Ecto neural progenitor cell (in vitro differentiated cells): ENCODE measurements at regions not wholly inside any gene's neighbourhood (a gene's known extent, or its start where the extent isn't known, plus 50 kb on each side); places are given as distances from the start of the nearest gene placed in this dataset.
"Not testable (repeated sequence)": the region's sequence is repeated elsewhere in the genome, so short reads cannot be mapped to it uniquely, and the experiment has no call there.

Experiments used
- DNase-seq: peaks from one replicate; pipeline ENCODE4 v3.0.0-alpha.2; 2018; ENCODE audit warnings: low spot score

GRCh38 chr2:195352581-195352980 lies 304.4 kb upstream of the SLC39A10 start:
- no peak for DNase-seq

GRCh38 chr2:195343942-195344530 lies 313.0 kb upstream of the SLC39A10 start:
- DNase-seq, result no peak

DNA sequence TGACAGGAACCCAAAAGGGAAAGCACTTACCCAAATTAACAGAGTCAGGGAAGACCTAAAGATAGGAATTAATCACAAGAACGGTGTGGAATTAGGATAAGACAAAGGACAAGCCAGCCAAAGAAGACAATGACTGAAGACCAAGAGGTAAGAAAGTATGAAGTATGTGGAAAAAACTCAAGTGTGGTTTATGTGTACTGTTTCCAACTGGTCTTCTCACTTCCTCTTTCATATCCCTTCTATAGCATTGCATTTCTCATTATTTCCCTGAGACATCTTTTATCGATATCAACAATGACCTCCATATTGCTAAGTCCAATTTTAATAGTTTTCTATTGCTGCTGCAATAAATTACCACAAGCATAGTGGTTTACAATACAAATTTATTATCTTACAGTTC lies 313.5 kb upstream of the SLC39A10 start:
- DNase-seq, result no peak

DNA sequence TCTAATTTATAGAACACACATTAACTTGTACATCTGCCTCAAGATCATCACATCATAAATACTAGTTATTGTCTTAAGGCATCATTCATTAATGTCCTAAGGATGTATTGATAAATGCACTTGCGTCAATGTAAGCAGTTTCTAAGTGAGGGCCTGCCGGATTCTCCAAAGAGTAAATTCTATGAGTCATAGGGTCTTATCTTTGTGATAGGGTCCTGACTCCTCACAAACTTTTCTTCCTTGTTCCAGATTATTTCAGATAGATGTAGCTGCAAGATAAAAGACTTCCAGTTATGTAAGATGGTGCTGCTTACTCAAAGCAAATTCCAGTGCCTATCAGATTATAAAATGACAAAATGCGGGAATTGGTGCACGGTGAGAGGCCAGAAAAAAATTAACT lies 315.0 kb upstream of the SLC39A10 start:
- DNase-seq, result no peak

GRCh38 chr2:195338856-195339255 lies 318.2 kb upstream of the SLC39A10 start:
- DNase-seq, result no peak

DNA sequence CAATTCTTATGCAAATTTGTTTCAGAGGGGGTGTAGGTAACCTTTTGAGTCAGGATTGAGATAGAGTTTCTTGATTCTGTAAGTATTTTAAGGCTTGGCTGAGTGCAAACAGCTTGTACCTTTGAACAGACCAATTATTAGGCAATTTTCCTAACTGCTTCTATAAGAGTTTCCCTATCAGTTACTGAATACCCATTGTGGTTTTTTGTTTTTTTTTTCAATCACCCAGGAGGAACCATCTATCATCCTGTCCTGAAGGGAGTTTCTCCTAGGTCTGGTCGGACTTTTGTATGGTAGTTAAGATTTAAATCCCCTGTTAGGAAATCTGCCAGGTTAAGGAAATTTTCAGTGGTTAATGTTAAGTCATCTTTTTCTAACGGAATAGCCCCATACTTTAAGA lies 319.4 kb upstream of the SLC39A10 start:
- no peak for DNase-seq

DNA sequence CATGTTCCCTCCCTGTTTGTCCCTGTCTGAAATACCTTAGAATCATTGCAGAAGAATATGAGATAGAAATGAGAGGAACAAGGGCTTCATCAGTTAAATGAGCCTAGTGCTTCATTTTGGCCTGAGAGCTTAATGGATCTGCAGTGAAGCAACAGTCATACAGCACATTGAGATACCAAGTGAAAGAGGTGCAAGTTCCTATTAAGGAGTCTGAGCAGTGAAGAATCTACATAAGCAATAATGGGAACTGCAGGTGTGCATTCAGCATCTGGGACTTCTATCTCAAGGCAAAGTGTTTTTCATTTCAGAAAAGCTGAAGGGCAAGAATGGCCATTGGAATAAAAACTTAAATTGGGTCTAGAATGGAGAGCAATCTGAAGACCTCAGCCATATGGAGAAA lies 323.2 kb upstream of the SLC39A10 start:
- DNase-seq, result no peak

- no peak for DNase-seq
Observed at GRCh38 chr2:195331966-195332365, 325.1 kb upstream of the SLC39A10 start.

GRCh38 chr2:195331129-195331528 lies 325.9 kb upstream of the SLC39A10 start:
- DNase-seq, result no peak

DNA sequence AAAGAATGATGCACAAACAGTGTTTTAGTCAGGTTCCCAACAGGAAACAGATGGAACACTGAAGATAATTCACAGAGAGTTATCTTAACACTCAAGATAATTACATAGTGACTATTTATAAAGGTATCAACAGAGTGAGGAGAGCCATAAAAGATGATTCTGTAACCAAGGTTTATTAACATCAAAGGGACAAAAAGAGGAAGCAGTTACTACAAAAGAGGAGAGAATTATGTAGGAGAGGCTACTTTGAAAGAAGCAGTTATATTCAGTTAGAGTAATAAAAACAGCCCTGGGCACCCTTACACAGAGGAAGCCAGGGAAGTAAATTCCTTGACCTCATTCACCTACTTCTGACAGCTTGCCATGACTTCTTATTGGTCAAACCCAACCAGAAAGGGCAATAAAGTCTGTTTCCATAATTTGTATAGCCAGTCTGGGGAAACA lies 326.5 kb upstream of the SLC39A10 start:
- no peak for DNase-seq

- not testable (repeated sequence) for DNase-seq
Observed at GRCh38 chr2:195329784-195330183, 327.2 kb upstream of the SLC39A10 start.

GRCh38 chr2:195326537-195326936 lies 330.5 kb upstream of the SLC39A10 start:
- DNase-seq, result no peak

DNA sequence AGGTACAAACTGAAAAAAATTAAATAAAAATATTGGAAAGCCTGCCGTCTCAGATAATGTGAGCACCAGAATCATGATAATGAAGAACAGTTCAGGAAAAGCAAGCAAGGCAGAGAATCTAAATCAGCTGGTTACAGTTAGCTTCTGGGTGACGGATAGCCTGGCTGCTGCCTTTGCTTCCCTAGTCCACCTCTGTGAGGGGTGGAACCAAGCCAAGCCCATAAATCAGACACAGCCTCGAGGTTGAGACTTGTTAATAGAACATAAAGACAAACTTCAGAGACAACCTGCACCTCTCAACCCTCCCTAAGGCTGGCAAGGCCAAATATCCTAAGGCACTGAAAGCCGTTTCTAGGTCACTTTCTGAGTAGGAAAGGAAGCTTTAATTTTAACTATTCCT lies 334.7 kb upstream of the SLC39A10 start:
- DNase-seq, result no peak

GRCh38 chr2:195320413-195320973 lies 336.5 kb upstream of the SLC39A10 start:
- no peak for DNase-seq

GRCh38 chr2:195319548-195320412 lies 337.2 kb upstream of the SLC39A10 start:
- DNase-seq, result no peak

- DNase-seq, result no peak
Observed at GRCh38 chr2:195319112-195319460, 337.9 kb upstream of the SLC39A10 start.

- DNase-seq, result no peak
Observed at GRCh38 chr2:195318440-195319111, 338.4 kb upstream of the SLC39A10 start.

- no peak for DNase-seq
Observed at GRCh38 chr2:195317550-195317949, 339.5 kb upstream of the SLC39A10 start.

DNA sequence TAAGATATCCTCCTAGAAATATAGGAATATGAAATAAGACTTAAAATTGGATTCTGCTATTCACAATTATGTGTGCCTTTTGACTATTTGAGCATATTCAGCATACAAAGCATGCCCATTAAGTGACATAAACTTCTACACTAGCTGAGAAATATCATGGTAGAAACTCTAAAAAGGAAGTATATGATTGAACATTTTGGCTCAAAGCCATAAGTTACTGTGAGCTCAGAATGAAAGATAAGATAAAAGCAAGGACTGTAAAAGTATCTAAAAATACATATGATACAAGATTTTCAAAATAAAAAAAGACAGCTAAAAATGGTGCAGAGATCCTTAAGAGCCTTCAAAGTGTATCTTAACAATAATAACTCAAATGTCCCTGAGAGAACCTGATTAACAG lies 340.5 kb upstream of the SLC39A10 start:
- no peak for DNase-seq

DNA sequence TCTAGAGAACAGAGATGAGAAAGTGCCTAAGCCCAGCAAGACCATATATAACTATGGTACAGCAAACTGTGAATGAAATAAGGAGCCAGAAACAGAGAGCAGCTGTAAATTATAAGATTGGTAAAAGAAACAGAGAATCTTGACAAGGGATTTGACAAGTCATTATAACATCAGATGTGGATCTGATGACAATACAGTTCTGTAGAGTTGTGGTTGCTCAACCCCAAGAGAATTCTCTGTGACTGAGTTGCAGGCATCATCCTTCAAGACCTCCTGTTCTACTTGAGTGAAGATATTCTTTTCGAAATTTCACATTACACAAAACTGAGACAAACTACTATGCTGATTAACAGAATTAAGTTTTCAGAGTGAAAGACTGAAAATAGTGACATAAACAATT lies 343.1 kb upstream of the SLC39A10 start:
- DNase-seq, result no peak

- no peak for DNase-seq
Observed at GRCh38 chr2:195312662-195313061, 344.4 kb upstream of the SLC39A10 start.

DNA sequence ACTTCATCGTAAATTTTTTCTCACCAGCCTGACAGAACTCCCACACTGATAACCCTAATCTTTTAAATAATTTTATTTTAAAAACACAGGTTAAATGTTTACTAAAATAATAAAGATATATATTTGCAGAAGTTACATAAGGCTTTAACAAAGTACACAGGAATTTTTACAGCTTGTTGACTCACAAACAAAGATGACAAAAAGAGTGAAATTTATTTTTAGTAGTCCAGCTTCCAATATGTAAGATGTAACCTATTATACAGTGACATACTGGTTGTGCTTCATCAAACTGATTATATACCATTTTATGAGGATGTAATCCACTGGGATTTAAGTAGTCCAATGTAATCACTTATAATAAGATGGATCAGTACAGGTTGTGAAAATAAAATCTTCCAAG lies 348.9 kb upstream of the SLC39A10 start:
- no peak for DNase-seq

DNA sequence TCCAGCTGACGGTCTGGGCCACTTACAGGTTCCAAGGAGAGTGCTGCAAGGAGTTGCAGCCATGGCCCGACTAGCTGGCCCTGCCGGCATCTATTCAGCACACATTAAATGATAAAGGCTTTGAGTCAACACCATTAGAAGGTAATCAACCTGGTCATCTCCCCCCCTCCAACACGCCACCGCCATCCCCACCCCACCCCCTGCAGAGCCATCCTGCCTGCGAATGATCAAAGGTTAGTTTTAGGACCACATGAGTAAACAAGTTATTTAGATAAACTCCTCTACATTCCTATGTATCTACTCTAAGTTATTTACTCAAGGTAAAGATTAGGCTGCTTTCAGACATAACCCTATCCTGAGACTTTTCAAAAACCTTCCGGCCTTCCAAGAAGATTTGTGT lies 349.3 kb upstream of the SLC39A10 start:
- no peak for DNase-seq
